ENCODE measurements at regions not wholly inside any gene's neighbourhood (a gene's known extent, or its start where the extent isn't known, plus 50 kb on each side); places are given as distances from the start of the nearest gene placed in this dataset.
A peak's percentile ranks its signal among the peaks of the same experiment; 100 is the strongest.
"Not testable (repeated sequence)": the region's sequence is repeated elsewhere in the genome, so short reads cannot be mapped to it uniquely, and the experiment has no call there.

GRCh38 chr2:208798698-208799097 is 392.1 kb downstream of the PTH2R start:
- H3K4me3 ChIP-seq: no peak overlapping the region
- intact Hi-C loops (cut with DNase I, micrococcal nuclease): no loop called here
- no peaks in the 10 kb centered on the region for H3K4me1 ChIP-seq (ENCODE audit: low read depth)
- DNase-seq (no peak), ATAC-seq (no peak)
- H3K36me3 ChIP-seq (ENCODE audit: low read depth): no peaks in the 10 kb centered on the region
- no peak for TF ChIP-seq CTCF (IDR thresholded peaks at IDR 0.05)
- no peaks in the 10 kb centered on the region for H3K9me3 ChIP-seq

- Histone ChIP-seq H3K9me3 (no peaks in the 10 kb centered on the region), H3K36me3 (ENCODE audit: low read depth) (no peaks in the 10 kb centered on the region), H3K4me1 (ENCODE audit: low read depth) (no peaks in the 10 kb centered on the region), H3K4me3 (no peak overlapping the region)
- TF ChIP-seq CTCF (IDR thresholded peaks at IDR 0.05): no peak
- intact Hi-C loops (cut with DNase I, micrococcal nuclease): no loop called here
- no peak for DNase-seq
- no peak for ATAC-seq
Measured at GRCh38 chr2:208799397-208799796, 392.8 kb downstream of the PTH2R start.

GRCh38 chr2:208800887-208801286 is 394.3 kb downstream of the PTH2R start:
- intact Hi-C loops (cut with DNase I, micrococcal nuclease); H3K9me3 ChIP-seq; H3K4me1 ChIP-seq (ENCODE audit: low read depth); H3K4me3 ChIP-seq; H3K36me3 ChIP-seq (ENCODE audit: low read depth); ATAC-seq: not testable (repeated sequence)
- peak in 1 of 3 donors; percentile 9 for DNase-seq

- Histone ChIP-seq H3K4me3 (no peak overlapping the region), H3K9me3 (no peaks in the 10 kb centered on the region), H3K36me3 (ENCODE audit: low read depth) (no peaks in the 10 kb centered on the region), H3K4me1 (ENCODE audit: low read depth) (no peaks in the 10 kb centered on the region)
- TF ChIP-seq CTCF (IDR thresholded peaks at IDR 0.05): no peak
- intact Hi-C loops (cut with DNase I, micrococcal nuclease): no loop called here
- ATAC-seq (no peak), DNase-seq (no peak)
Measured at GRCh38 chr2:208807756-208808155, 401.2 kb downstream of the PTH2R start.

- H3K9me3 ChIP-seq; H3K36me3 ChIP-seq (ENCODE audit: low read depth); H3K4me1 ChIP-seq (ENCODE audit: low read depth); DNase-seq; intact Hi-C loops (cut with DNase I, micrococcal nuclease); ATAC-seq; H3K4me3 ChIP-seq: not testable (repeated sequence)
Measured at GRCh38 chr2:208811885-208812284, 405.3 kb downstream of the PTH2R start.

GRCh38 chr2:208819190-208819589 is 412.6 kb downstream of the PTH2R start:
- ATAC-seq (no peak), DNase-seq (no peak)
- Histone ChIP-seq H3K4me1 (ENCODE audit: low read depth) (no peaks in the 10 kb centered on the region), H3K36me3 (ENCODE audit: low read depth) (no peaks in the 10 kb centered on the region), H3K4me3 (no peak overlapping the region), H3K9me3 (no peaks in the 10 kb centered on the region)
- no peak for TF ChIP-seq CTCF (IDR thresholded peaks at IDR 0.05)
- intact Hi-C loops (cut with DNase I, micrococcal nuclease): no loop called here

- H3K4me3 ChIP-seq: no peak overlapping the region
- no peak for TF ChIP-seq CTCF (IDR thresholded peaks at IDR 0.05)
- H3K4me1 ChIP-seq (ENCODE audit: low read depth): no peaks in the 10 kb centered on the region
- no peaks in the 10 kb centered on the region for H3K36me3 ChIP-seq (ENCODE audit: low read depth)
- H3K9me3 ChIP-seq: no peaks in the 10 kb centered on the region
- intact Hi-C loops (cut with DNase I, micrococcal nuclease): no loop called here
- ATAC-seq: peak; percentile 31
- no peak for DNase-seq
Measured at GRCh38 chr2:208820014-208820688, 413.6 kb downstream of the PTH2R start.
